HG03097 (cell line): ENCODE measurements at regions not wholly inside any gene's neighbourhood (a gene's known extent, or its start where the extent isn't known, plus 50 kb on each side); places are given as distances from the start of the nearest gene placed in this dataset.

Experiments used
- ATAC-seq: cut with Tn5 transposase; IDR thresholded peaks from one replicate; pipeline ENCODE4 v1.9.1; 2021; ENCODE audit not compliant: unreplicated experiment, low FRiP score

DNA sequence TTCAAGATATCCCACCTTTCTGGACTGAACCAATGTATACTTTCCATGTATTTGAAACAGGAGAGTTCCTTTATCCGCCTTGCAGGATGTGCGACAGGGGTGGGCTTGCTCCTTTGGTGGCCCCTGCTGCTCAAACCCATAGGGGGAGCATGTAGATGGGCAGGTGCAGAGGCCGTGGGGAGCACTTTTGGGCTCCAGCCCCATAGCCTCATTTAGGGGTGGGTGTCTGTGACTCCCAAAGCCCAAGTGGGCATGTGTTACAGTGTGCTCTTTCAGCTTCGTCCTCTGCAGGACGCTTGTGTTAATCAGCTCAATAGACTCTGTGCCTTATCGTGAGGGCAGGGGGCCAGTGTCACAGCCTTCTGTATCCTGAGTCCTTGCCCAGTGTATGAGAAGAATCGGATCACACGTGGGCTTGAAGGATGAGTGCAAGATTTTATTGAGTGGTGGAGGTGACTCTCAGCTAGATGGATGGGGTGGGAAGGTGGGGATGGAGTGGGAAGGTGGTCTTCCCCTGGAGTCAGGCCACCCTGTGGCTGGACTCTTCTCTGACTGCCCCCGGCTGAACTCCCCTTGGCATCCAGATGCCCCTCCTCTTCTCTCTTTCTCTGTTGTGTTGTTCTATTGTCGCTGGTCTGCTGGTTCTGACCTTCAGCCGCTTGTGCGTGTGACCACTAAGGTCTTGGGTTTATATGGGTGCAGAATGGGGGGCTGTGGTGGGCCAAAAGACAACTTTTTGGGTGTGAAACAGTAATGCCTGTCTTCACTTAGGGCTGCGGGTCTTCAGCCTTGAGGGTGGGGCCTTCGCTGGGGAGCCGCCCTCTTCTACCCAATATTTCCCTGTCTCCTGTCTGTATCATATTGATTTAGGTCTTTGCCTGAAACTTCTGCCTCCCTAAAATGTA lies 262.2 kb downstream of the GLRX3 start:
- no peak for ATAC-seq

DNA sequence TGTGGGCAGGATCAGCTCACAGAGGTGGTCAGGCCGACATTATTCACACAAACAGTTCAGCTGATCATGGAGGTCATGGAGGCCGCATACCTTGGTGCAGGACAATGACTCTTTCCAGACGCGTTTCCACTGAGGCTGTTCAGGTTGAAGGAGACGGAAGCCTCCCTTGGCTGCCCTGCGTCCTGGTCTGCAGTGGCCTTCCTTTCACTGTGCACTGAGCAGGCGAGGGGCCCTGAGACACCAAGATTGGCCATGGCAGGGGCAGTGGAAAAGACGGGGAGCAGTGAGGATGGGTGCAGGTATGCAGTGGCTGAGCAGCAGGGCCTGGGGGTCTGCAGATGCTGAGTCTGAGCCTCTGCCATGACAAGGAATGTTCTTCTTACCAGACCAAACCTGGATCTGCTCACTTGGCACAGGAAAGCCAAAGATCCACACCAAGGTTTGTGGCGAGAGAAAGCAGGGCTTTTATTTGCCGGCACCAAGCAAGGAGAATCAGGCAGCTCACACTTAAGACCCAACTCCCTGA lies 263.3 kb downstream of the GLRX3 start:
- no peak for ATAC-seq

DNA sequence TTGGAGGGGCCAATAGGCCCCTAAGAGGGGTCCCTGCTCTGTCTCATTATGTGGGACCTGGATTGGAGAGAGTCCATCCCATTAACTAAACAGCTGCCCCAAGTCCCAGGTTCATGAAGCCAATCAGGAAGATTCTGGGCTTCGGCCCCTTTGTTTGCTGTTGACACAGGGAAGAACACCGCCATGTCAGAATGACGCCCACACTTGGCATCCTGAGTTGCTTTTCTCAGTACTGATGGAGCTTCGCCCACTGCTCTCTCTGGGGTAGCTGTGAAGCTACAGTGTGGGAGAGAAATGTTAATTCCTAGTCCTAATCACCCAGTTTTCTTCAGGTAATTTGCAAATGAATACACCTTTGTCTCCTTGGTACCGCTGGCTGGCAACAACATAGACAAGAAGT lies 264.7 kb downstream of the GLRX3 start:
- ATAC-seq = no peak

DNA sequence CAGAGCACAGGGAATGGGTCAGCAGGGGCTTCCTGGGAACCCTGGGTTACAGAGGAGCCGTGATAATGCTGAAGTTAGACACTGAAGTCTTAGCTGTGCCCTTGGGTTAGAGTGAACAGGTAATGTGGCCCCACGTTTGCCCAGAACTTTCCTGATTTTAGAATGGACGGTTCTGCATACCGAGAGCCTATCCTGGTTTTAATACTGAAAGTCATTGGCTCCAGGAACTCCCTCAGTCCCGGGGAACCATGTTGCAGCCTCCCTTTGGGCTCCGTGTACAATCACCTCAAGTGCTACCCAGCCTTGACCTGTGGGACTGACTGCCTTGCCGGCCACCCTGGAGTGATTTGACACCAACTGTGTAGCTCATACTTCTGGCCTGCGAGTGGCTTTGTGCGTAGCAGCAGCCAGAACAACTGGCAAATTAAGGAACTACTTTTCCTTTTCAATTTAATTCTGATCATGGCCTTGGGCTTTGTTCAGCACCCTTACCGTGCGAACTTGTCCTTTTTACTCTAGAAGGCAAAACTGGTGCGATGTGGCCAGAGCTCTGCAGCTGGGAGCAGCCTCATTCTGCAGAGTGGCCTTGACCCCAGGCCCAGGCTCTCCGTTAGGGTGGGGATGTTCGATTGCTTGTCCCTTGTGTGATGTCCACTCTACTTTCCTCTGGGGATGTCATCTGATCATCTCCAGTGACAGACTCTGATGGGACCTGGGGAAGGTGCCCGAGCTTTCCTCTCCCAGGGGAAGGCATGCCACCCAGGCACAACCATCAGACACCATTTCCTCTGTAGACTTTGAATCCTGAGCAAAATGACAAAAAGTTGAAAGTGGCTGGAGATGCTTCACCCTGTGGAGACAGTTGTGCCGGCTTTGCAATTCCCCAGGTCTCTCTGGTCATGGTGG lies 265.9 kb downstream of the GLRX3 start:
- no peak for ATAC-seq

DNA sequence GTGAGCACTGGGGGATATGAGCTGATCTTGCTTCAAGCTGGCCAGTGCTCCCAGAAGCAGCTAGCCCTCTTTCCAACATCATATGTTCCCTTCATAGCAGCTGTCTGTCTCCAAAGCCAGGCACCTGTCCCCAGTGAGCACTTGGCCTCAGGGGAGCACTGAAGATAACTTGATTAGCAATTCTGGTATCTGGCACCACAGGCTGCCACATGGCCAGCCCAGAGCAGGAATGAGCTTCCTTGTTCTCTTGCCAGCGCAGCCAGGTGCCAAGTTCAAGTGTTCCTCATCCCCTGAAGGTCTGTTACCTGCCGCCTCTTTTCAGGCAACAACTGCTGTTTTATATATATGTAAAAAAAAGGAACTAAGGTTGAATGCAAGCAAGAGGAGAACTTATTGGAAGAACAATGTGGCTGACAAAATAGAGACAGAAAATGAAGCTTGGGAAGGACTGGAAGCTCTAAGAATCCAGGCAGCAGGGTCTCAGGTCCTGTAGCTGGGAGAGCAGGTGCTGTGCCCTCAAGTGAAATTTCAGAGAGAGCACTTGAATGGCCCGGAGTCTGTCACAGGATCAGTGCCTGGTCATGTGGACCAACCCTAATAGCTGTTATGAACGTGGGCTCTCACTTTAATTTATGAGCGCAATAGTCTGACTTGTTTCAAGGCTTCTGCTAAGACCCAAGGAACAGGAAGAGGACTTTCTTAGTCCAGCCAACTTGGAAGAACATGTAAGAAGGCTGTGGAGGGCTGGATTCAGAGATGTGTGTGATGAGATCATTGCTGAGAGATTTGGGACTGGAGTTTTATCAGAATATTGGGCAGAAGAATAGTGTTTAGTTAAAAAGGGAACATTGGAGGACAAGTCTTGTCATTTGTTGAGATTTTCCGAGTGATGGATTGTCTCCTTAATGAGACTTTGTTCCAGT lies 267.2 kb downstream of the GLRX3 start:
- ATAC-seq = no peak

DNA sequence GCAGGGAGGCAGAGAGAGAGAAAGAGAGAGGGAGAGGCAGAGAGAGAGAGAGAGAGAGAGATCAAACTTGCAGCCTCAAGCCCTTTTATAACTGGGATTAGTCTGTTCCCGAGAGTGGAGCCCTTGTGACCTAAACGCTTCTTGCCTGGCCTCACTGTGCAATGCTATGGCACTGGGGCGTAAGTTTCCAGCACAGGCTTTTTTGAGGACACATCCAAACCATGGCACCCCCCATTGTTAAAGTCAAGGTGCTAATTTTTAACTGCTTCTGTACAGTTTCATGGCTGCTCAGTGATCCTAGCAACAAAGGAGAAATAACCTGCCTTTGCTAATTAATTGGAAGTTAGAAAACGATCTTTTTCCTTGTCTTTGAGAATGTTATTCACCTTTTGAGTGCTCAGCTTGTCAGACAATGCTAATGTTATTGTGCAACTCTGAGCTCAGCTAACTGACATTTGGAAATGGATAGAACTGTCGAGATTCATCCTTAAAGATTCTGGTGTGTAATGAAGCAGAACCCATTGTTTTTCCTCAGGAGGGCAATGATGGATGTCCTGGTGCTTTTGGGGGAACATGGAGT lies 268.4 kb downstream of the GLRX3 start:
- no peak for ATAC-seq

DNA sequence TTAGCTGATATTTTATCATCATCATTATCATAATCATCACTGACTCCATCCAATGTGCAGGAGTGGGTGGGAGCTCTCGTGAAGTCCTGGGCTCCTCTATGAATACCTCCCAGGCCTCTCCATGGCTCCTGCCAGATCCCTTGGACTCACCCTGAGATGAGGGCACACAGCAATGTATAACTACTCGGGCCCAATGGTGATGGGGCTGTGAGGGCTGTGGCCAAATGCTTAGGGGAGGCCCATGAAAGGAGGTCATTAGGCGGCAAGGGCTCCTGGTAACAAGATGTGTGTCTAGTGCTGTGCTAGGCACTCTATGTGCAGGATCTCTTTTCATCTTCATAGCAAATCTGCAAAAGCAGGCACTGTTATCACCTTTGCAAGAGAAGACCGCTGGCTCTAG lies 270.9 kb downstream of the GLRX3 start:
- ATAC-seq = no peak

DNA sequence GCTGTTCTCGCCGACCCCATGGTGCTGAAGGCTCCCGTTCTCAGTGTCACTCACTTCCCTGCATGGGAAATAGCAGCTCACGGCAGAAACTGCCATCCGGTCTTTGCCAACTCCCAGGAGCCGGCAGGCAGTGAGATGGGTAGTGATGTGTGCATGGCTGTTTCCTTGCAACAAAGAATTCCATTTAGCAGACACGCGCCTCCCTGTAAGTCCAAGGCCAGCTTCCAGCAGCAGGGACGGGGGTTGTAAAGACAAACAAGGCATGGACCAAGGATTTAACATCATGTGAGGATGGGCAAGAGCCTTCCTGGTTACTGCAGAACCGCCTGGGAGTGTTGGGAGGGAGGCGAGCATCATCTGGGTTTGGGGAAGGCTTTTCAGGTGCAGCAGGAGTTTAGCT lies 273.1 kb downstream of the GLRX3 start:
- no peak for ATAC-seq

DNA sequence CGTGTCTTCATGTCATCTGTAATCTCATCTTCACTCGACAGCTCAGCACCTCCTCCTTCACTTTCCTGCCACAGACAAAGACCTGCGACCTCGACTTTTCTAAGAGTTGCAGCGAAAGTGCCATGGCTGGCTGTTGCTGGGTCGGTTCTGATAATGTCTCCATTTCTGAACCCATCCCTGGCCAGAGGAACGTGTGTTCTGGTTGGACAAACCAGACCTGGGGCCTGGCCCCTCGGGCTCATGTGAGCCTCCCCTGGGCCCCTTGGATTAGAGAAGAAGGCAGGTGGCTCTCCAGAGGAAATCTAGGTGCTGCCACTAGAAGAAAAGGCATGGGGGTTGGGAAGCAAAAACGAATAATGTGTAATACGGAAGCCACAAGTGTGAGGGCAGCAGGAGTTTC lies 273.7 kb downstream of the GLRX3 start:
- ATAC-seq = no peak

DNA sequence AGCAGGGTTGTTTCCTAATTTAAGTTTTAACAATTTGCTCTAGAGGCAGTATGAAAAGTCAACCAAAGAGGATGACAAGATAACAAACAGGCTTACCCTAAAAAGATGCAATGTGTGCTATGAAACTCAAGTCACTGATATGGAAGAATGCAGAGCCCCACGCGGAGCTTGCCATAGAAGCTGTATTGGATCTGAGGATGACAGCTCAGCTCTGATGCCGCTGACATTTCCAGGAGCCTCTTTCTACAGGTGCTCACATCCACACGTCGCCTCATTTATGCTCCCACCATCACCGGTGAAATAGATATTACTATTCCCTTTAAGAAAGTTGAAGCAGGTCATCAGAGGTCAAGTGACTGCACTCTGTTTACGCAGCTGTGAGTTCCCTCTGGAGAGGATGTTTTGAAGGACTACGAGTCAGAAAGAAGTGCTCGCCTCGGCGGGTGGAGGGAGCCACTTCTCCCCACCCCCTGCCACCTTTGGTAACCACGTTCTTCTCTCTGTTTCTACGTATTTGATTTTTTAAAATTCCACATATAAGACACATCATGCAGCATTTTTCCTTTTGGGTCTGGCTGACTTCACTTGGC lies 275.4 kb downstream of the GLRX3 start:
- no peak for ATAC-seq

DNA sequence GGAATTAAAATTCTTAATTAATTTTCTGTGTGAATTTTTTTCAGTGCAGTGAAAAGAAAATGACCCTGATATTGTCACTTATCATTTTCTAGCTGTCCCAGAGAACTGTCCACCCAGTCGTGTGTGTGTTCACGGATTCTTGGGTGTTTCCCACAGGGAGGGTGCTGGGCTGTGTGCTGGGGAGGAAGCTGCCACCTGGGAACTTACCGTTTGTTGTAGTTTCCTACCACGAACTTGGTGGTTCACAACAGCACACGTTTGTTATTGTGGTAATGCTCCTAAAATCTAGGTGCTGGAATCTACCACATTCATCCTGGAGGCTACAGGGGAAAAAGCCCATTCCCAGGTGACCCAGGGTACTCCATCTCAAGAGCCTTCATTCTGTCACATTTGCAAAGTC lies 276.1 kb downstream of the GLRX3 start:
- ATAC-seq = no peak

DNA sequence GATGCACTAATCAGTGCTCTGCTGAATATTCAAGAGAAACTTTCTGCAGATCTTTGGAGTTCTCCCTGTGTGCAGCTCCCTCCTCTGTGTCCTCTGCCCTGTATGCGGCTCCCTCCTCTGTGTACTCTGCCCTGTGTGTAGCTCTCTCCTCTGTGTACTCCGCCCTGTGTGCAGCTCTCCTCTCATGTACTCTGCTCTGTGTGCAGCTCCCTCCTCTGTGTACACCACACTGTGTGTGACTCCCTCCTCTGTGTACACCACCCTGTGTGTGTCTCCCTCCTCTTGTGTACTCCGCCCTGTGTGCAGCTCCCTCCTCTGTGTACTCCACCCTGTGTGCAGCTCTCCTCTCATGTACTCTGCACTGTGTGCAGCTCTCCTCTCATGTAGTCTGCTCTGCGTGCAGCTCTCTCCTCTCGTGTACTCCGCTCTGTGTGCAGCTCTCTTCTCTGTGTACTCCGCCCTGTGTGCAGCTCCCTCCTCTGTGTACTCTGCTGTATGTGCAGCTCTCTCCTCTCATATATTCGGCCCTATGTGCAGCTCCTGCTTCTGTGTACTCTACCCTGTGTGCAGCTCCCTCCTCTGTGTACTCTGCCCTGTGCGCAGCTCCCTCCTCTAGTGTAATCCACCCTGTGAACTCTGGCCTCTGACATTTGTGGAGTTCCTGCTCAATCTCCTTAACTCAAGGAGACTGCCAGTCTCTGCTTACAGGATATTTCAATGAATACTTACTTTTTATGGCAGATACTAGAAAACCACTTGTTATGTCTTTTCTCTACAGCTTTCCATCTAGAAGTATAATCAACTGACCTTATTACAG lies 280.4 kb downstream of the GLRX3 start:
- no peak for ATAC-seq

DNA sequence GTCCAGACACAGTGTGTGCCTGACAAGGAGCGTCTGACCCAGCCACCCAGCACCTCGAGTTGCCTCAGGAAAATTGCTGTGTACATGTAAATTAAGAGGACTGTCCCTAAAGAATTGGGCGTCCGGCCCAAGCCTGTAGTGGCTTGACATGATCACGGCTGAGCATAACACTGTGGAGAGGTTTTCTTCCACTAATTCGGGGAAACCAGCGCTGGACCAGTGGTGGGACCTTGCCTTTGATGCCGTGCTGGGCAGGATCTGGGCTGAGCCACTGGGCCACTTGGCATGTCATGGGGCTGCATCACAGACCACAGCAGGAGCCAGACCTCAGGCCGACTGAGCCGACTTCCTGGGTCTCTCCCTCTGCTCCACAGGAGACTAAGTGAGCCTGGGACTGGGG lies 282.5 kb downstream of the GLRX3 start:
- no peak for ATAC-seq

DNA sequence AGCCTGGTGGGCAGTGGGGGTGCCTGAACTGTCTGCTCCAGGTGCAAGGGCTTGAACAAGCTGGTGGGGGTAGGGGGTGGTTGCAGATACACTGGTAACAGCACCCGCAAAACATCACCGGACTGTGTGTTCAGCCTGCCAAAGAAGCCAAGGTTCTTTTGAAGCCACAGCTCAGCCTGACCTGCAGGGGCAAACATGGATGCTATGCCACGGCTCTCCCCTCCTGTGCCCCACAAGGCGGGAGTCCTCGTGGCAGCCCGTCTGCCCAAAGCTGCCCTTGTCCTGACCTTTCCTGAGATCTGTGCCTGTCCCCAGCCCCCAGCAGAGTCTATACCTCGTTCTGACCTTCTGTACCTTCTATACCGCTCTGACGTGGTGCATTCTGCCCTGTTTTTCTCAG lies 285.7 kb downstream of the GLRX3 start:
- ATAC-seq = no peak

DNA sequence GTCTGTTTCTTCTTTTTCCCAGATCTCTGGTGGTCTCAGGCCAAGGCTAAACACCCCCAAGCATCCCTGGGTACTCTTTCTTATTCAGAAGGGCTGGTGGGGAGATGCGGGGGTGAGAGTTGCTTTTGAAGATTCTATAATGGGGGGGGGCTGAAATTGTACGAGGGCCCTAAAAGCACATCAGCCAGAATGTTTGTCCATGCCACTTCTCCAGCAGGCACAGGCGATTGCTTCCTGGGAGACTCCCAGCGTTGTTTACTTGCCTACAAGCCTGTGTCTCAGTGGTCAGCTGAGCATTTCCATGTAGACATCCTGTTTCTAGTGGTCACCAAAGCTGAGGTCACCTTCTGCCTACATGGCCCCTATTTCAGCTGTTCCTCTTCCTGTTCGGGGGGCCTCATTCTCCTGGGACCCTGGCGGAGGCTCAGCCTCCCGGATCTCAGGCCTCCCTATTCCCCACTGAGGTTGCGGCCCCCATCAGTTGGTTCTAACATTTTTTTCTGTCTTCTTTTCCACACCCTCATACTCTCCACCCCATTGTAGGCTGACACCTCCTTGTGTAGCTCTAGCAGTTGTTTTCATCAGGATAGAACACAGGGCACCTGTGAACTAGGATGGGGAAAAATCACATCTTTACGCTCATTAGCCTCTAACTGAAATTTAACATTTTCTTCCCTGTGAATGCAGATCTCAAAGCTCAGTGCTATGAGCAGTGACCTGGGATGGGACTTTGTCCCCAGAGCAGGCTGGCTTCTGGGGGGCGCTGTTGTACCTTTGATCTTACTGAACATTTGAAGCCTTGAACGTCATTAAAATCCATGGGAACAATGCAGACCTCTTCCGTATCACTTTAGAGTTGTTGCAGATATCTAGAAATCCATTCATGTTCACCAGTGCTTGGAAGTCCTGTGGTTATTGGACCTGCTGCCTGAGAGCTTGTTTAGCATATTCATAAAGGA lies 286.5 kb downstream of the GLRX3 start:
- no peak for ATAC-seq

DNA sequence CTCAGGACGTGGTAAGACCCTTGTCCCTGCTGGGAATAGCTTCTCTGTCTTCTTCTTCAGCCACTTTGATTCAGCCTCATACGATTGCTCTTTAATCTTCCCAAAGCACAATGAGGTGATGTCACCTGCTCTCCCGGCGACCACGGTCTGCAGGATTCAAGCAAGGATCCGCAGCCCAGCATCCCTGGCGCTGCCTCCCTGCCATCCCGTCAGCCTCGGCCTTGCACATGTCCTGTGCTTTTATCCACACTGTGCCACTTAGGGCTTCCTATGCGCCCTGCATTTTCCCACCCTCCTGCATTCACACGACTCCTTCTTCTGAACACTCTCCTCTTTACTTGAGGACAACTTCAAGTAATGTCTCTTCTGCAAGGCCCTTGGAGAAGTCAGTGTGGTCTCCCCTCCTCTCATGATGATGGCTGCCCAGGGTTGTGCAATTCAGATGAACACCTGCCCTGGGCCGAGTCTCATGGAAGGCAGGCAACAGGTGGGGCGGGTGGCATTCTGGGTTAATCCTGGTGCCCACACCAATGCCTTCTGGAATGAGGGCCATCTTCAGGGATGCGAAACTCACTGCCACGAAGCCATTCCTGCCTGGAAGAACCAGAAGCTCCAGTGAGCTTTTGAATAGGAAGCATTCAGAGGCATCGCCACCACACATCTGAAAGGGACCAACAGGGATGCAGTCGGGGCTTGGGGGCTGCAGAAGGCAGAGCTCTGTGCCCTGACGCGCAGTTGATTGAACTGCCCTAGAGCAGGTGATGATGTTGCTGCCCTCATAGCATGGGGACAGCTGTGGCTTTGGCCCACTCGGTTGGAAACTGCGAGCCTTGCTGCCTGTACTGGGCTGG lies 287.5 kb downstream of the GLRX3 start:
- ATAC-seq = no peak

DNA sequence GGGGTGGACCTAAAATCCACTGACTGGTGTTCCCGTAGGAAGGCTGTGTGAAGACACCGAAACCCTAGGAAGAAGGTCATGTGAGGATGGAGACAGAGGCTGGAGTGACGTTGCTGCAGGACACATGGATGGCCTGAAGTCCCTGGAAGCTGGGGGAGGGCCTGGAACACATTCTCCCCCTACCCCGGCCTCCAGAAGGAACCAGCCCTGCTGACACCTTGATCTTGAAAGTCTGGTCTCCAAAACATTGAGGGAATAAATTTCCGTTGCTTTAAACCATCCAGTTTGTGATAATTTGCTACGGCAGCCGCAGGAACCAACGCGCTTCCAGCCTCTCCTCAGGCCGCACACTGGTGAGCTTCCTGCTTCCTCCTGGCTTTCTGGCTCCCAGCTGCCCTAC lies 288.2 kb downstream of the GLRX3 start:
- ATAC-seq = no peak
